Pancreas (tissue), 10 donors: ENCODE measurements at regions not wholly inside any gene's neighbourhood (a gene's known extent, or its start where the extent isn't known, plus 50 kb on each side); places are given as distances from the start of the nearest gene placed in this dataset.

Source experiments
- ATAC-seq, 4 donors: fragments of 200-7000 bp; cut with Tn5 transposase; one replicate each; pipeline versions ENCODE4 v1.8.0 to v1.9.1; 2020; ENCODE audit warnings: mild to moderate bottlenecking in 4 of 4, moderate library complexity in 4 of 4
- DNase-seq, 6 donors: peaks; one replicate each; pipeline ENCODE4 v3.0.0-alpha.2; 2020
- FAIRE-seq: peaks from 2 replicates; lab custom pipeline; 2012; peaks lifted over from hg19 to GRCh38; lab: Jason Lieb, UNC
- H3K27ac ChIP-seq, 4 donors: fragments of 200-600 bp; sonication (generic); 1 replicate in 3 of 4; 2 replicates in 1 of 4; pipeline versions ENCODE4 v1.5.0 to v1.8.0; 2020
- H3K27me3 ChIP-seq, 4 donors: fragments of 200-600 bp; one replicate each; pipeline ENCODE4 v1.8.0; 2021
- H3K36me3 ChIP-seq, 3 donors: fragments of 200-600 bp; sonication (generic) in 1 of 3; one replicate each; pipeline versions ENCODE4 v1.5.0 to v1.8.0; 2020 to 2021
- H3K4me1 ChIP-seq, 3 donors: fragments of 200-600 bp; one replicate each; pipeline ENCODE4 v1.8.0; 2021
- H3K4me3 ChIP-seq, 4 donors: fragments of 200-600 bp; sonication (generic) in 2 of 4; one replicate each; pipeline versions ENCODE4 v1.5.0 to v1.8.0; 2020 to 2021
- H3K9me3 ChIP-seq, 4 donors: fragments of 200-600 bp; one replicate each; pipeline ENCODE4 v1.8.0; 2021
- WGBS, 2 donors: extraction: QIAGEN DNeasy Blood & Tissue Kit; methylation state at CpG; one replicate each; pipeline ENCODE4 v1.1.7; 2013; 5-methylcytosine and 5-hydroxymethylcytosine counted together
- intact Hi-C, 3 donors: fragments of 100-400 bp; cut with DNase I; formaldehyde crosslinking; loops; one replicate each; pipeline versions ENCODE4 v1.11.1 to v1.14.2; 2022
- TF ChIP-seq, protein P1 (sequence below), 4 donors: fragments of 200-600 bp; sonication (generic) in 3 of 4; IDR thresholded peaks; one replicate each; pipeline versions ENCODE4 v1.5.0 to v1.8.0; 2021; ENCODE audit warnings: antibody characterized with exemption in 4 of 4
- donor health status: healthy with polysubstance abuse.
- donor health status: DM: no; HTN: no; CAD: no; lungs with moderate emphysema.
- donor health status: DM: no; HTN: no; CAD: no.
- donor health status: control.
- donor health status: control.
- donor health status: Bipolar disorder and iron deficiency.
- donor health status: DM: yes; HTN: yes; CAD: no.
- donor health status: DM: no; HTN: no; CAD: no.
- donor health status: DM: no; HTN: no; CAD: no.
- donor health status: DM: yes; HTN: yes; CAD: no.

DNA sequence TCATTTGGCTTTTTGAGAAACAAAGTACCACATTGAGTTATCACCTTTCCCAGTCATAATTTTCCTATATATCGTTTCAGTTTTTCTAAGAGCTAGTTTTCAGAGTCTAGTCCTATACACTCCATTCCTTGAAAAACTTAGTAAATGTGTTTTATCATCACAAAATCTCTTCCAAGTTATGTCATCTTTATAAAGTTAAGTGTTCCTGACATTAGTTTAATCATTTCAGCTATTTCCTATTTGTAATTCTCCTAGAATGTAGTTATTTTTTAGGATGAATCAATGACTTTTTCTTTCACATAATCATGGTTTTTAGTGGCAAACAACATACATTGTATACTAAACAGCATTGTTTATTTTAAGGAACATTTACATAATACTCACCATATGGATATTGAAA, 191.7 kb upstream of the BET1 start:
- no peak overlapping the region for H3K27ac ChIP-seq
- no peaks in the 10 kb centered on the region for H3K4me1 ChIP-seq
- intact Hi-C loops, result no loop called here
- H3K27me3 ChIP-seq, result no peaks in the 10 kb centered on the region
- H3K36me3 ChIP-seq, result no peaks in the 10 kb centered on the region
- H3K4me3 ChIP-seq, result no peak overlapping the region
- ATAC-seq, result no peak
- 84 to 92% methylated on average over 1 of the region's 1 CpG for WGBS, 2 donors
- TF ChIP-seq, protein P1, sequence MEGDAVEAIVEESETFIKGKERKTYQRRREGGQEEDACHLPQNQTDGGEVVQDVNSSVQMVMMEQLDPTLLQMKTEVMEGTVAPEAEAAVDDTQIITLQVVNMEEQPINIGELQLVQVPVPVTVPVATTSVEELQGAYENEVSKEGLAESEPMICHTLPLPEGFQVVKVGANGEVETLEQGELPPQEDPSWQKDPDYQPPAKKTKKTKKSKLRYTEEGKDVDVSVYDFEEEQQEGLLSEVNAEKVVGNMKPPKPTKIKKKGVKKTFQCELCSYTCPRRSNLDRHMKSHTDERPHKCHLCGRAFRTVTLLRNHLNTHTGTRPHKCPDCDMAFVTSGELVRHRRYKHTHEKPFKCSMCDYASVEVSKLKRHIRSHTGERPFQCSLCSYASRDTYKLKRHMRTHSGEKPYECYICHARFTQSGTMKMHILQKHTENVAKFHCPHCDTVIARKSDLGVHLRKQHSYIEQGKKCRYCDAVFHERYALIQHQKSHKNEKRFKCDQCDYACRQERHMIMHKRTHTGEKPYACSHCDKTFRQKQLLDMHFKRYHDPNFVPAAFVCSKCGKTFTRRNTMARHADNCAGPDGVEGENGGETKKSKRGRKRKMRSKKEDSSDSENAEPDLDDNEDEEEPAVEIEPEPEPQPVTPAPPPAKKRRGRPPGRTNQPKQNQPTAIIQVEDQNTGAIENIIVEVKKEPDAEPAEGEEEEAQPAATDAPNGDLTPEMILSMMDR (IDR thresholded peaks at IDR 0.05), result no peak
- no peak for DNase-seq
- no peak for FAIRE-seq
- no peaks in the 10 kb centered on the region for H3K9me3 ChIP-seq

DNA sequence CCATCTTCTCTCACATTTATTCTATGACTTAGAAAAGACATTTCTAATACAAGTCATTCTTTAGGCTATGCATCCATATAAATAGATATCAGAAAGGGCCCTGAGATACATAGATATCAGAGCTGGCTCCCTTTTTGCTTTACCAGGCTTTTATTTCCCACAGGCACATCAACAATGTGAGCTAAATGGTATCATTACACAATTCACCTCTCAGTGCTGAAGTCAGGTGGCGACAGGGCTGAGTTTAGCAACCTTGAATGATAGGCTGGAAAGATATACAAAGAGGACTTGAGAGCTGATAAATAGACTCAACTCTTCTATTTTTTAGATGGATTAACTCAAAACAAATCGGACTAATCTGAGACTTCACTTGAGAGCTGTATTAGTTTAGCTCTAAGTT, 189.2 kb upstream of the COL1A2 start:
- TF ChIP-seq, protein P1 (IDR thresholded peaks at IDR 0.05), result no peak
- DNase-seq, result no peak
- Histone ChIP-seq H3K4me3 (no peak overlapping the region), H3K36me3 (no peaks in the 10 kb centered on the region), H3K27me3 (no peaks in the 10 kb centered on the region), H3K4me1 (no peaks in the 10 kb centered on the region), H3K27ac (no peak overlapping the region), H3K9me3 (no peaks in the 10 kb centered on the region)
- 27 to 29% methylated on average over 2 of the region's 2 CpGs for WGBS, 2 donors
- FAIRE-seq, result no peak
- no peak for ATAC-seq
- intact Hi-C loops, result no loop called here

DNA sequence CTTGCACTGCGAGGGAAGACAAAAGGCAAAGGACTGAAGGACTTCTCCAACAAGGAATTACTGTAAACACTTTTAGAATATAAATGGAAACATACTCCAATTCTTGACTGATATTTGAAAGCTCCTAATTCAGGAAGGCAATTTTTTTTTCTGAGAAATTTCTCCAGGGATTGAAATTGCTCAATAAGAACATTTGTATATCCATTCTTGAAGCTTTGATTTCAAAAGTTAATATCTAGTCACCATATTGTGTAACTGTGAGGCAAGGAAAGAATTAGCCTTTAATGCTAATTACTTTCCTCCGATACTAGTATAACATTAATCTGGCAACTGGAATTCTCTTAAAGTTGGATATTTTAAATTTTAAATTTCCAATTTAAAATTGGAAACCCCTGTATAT, 188.4 kb upstream of the COL1A2 start:
- TF ChIP-seq, protein P1 (IDR thresholded peaks at IDR 0.05), result no peak
- FAIRE-seq (no peak), DNase-seq (no peak), ATAC-seq (no peak)
- Histone ChIP-seq H3K4me1 (no peaks in the 10 kb centered on the region), H3K9me3 (no peaks in the 10 kb centered on the region), H3K4me3 (no peak overlapping the region), H3K36me3 (no peaks in the 10 kb centered on the region), H3K27me3 (no peaks in the 10 kb centered on the region), H3K27ac (no peak overlapping the region)
- WGBS, 2 donors, result 83 to 94% methylated on average over 2 of the region's 2 CpGs
- intact Hi-C loops, result no loop called here

DNA sequence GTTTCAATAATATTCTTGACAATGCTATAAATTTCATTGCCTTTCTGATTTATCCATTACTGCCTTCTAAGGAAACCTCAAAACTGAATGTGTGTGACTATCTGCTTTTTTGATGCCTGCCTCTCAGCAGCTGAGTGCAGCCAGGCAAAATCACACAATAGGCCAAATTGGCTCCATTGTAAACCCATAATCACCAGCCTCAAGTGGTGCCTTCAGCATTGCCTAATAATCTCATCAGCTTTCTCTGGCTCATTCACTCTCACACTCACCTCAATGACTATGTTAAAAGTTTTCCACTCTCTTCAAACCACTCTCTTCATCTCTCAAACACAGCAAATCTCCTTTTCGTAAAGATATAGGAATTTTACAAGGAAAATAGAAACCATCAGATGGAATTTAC, 182.5 kb upstream of the COL1A2 start:
- Histone ChIP-seq H3K9me3 (no peaks in the 10 kb centered on the region), H3K4me3 (no peak overlapping the region), H3K27me3 (peaks cover 0 to 7% (median 0%) of the 10 kb centered on the region in 4 donors), H3K4me1 (peaks cover 0 to 4% (median 3%) of the 10 kb centered on the region in 3 donors), H3K27ac (no peak overlapping the region), H3K36me3 (no peaks in the 10 kb centered on the region)
- DNase-seq (no peak), FAIRE-seq (no peak), ATAC-seq (no peak)
- TF ChIP-seq, protein P1 (IDR thresholded peaks at IDR 0.05), result no peak
- intact Hi-C loops, result no loop called here
- WGBS, 2 donors, result 67 to 88% methylated on average over 1 of the region's 1 CpG

DNA sequence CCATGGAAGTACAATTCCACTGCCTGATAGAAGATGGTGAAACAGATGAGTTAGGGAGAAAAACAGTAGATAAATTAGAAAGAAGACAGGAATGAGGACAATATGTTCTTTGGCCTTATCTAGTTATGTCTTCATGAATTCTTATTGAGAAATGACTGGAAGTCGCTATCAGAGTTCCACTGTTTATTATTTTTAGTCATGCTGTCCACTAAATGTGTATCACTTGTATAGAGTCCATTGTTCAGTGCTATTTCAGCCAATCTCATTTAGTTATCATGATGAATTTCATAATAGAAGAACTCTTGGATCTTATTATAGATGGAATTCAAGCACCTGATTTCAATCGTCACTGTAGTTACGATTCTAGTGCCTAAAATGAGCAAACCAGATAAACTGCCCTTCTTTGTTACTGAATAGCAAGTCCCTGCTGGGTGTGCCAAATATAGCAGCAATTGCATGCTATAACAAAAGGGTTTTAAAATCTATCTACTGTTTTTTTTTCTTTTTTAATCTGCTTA, 177.7 kb upstream of the COL1A2 start:
- Histone ChIP-seq H3K27ac (no peak overlapping the region), H3K4me1 (peaks cover 0 to 4% (median 3%) of the 10 kb centered on the region in 3 donors), H3K9me3 (no peaks in the 10 kb centered on the region), H3K27me3 (peaks cover 0 to 8% (median 0%) of the 10 kb centered on the region in 4 donors), H3K4me3 (no peak overlapping the region), H3K36me3 (no peaks in the 10 kb centered on the region)
- no peak for ATAC-seq
- no peak for DNase-seq
- WGBS, 2 donors, result 57 to 66% methylated on average over 3 of the region's 3 CpGs
- TF ChIP-seq, protein P1 (IDR thresholded peaks at IDR 0.05), result no peak
- FAIRE-seq, result no peak
- intact Hi-C loops, result no loop called here
